NCI-H1092 treated with DMSO at 0.1 percent for 48 hours (cell line): ENCODE measurements at regions not wholly inside any gene's neighbourhood (a gene's known extent, or its start where the extent isn't known, plus 50 kb on each side); places are given as distances from the start of the nearest gene placed in this dataset.

Source experiments
- DNase-seq: peaks from one replicate; lab custom pipeline; 2025; lab: John Stamatoyannopoulos, UW

DNA sequence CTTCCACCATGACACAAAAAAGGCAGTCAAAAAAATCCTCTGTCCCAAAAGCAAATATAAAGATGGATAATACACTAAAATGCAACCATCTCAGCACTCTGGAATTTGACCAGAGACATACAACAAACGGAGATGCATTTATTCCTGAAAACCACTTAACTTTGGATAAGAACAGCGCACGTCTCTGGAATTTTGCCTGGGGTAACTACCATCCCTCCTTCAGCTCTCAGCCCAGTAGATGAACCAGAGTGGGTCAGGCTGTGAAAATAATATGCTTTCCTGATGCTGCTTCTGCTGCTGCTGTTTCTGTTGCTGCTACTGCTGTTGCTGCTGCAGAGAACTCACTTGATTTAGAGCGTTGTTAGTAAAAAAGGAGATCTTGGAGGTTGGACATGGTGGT lies 133.8 kb upstream of the ACVR2A start:
- DNase-seq = no peak

DNA sequence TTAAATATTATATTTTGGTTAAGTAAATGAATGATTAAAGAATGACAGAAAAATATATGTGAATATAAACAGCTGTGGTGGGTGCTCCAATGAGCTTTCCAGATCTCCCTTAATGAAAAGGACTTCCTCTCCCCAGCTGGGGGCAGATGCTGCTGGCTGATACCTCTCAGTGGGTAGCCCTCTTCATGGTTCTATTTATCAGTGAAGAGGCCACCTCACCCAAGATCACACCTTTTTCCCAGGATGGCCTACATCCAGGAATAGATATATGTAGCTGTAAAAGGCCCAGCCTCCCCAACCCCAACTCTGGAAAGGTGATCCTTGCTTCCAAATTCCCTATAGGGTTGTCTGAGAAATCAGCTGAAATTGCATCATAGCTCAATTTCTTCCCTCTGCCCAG lies 135.2 kb upstream of the ACVR2A start:
- no peak for DNase-seq

DNA sequence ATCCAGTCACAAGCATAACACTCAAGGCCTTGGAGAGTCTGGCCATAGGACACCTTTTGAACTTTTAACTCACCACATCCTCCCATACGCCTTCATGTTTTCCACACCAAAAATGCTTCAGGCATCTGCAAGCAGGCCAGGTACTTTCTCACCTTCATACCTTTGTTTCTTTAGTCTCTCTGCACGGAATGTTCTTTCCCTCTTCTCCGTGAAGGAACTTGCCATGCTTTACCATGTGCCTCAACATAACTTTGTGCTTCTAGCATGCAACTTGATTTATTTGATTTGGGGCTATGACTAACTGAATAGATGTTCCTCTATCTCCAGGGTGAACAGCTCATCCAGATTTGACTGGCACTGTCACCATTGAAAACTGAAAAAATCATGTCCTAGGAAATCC lies 141.7 kb upstream of the ACVR2A start:
- DNase-seq = no peak

DNA sequence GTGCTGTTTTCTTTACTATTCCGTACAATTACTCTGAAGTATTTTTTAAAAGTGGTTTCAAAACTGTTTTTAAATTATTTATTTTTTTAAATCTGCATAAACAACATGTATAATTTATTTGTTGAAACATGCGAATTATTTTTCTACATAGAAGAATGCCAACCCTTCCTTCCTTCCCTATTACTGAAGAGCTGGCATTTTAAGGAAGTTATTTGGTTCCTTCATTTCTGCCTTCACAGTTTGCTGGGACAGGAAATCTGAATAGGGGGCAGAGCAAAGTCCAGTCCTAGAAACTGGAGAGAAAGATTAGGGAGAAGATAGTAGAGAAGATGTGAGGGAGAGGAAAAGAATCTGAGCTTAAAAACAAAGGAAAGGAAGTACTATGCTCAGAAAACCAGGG lies 146.7 kb upstream of the ACVR2A start:
- DNase-seq = no peak

DNA sequence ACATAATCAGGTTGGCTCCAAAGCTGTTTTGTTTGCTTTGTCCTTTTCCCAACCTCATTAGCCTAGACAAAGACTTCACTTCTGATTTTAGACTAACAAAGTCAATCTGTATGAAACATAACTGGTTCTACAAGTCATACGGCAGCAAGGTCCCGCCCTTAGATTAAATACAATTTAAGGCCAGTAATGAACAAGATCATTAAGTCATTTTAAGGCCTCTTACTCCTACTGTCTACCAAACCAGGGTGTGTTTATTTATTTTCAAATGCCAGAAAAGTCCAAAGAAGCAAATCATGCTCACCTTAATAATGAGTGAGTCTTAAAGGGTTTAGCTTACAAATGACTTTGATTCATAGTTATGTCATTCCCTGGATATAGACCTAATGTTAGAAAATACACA lies 148.4 kb upstream of the ACVR2A start:
- no peak for DNase-seq

DNA sequence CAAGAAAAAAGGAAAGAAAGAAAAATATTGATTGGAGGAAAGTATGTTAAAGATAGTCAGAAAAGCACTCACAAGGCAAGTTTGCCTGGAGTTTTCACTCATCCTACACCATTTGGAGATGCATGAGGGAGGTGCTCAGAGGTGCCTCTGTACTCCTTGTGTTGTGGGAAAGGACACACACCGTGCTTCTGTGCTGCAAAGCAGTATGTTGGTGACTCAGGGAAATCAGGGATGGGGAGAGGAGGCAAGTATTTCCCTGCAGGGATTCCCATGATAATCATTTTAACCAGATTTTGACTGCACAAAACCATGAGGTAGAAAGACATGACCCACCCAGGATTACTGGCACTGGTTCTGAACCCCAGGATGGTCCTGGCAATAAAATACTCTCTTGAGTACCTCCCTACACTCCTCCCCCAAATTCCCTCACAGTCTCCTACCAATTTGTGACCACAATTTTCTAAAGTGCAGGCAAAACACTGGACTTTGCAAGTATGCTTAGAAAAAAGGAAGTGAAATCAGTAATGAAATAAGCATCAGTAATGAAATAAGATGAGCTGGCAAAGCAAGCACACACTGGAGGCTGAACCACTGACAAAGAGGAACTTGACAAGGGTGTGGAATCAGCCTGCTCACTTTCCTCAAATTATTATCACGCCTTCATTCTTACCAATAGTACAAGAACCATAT lies 155.5 kb upstream of the ACVR2A start:
- no peak for DNase-seq

DNA sequence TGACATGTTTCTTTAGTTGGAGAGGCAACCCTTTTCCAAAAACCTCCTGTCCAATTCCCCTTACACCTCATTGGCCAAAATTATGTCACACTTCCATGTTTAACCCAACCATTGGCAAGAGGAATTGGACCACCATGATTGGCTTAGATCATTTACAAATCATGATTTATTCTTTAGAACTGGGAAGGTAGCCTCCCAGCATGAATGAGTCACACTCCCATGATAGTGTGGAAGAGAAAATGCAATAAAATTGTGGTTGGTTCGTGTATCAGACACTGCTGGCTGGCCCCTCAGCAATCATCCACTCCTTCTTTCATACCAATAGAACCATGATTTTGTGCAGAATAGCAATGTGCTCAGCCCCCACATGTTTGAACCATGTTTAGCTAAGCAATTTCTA lies 156.6 kb upstream of the ACVR2A start:
- DNase-seq = no peak

DNA sequence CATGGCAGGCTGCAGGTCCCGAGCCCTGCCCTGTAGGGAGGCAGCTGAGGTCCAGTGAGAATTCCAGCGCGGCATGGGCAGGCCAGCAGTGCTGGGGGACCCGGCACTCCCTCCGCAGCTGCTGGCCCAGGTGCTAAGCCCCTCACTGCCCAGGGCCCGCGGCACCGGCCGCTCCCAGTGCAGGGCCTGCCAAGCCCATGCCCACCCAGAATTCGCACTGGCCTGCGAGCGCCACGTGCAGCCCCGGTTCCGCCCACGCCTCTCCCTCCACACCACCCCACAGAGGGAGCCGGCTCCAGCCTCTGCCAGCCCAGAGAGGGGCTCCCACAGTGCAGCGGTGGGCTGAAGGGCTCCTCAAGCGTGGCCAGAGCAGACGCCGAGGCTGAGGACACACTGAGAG lies 158.5 kb upstream of the ACVR2A start:
- no peak for DNase-seq

DNA sequence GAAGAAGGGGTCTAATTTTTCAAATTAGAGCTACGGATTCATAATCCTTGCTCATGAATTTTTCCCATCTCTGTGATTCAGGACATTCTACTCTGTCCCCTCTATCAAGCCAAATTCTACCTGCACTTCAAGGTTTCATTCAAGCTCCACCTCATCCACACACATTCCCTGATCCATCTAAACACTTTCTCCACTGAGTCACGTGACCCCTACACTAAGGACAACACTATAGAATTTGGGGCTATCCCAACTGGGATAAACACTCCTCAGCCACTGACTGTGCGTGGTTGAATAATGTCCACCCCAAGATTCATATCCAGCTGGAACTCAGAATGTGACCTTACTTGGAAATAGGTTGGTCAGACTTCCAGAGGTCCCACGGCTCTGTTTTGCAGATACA lies 159.9 kb upstream of the ACVR2A start:
- DNase-seq = no peak

DNA sequence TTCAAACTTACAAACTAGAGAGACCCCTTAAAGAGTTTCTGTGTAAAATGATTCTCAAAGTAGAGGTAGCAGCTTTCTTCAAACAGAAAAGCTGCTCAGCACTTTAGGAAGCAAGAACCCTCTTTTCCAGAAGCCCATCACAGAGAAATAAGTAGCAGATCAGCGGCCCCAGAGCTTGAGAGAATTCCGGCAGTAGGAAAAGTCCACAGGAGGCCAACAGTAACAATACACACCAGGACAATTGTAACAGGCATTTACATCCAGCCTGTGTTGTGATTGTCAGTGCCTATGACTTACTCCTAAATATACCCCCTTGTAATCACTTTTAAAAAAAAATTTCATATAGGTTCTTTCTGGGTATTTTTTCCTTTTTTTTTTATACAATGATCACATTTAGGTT lies 161.4 kb upstream of the ACVR2A start:
- DNase-seq = no peak

DNA sequence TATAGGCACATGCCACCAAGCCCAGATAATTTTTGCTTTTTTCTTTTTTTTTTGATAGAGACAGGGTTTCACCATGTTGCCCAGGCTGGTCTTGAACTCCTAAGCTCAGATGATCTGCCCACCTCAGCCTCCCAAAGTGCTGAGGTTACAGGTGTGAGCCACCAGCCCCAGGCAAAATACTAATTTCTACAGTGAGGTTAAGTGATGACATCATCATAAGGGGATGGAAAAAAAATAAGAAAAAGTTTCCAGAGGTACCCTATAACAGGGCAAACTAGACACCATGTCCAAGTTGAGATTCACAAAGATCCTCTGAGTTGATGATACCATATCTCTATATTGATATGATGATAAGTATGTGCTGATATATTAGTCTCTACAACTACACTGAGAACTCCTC lies 163.7 kb upstream of the ACVR2A start:
- no peak for DNase-seq

DNA sequence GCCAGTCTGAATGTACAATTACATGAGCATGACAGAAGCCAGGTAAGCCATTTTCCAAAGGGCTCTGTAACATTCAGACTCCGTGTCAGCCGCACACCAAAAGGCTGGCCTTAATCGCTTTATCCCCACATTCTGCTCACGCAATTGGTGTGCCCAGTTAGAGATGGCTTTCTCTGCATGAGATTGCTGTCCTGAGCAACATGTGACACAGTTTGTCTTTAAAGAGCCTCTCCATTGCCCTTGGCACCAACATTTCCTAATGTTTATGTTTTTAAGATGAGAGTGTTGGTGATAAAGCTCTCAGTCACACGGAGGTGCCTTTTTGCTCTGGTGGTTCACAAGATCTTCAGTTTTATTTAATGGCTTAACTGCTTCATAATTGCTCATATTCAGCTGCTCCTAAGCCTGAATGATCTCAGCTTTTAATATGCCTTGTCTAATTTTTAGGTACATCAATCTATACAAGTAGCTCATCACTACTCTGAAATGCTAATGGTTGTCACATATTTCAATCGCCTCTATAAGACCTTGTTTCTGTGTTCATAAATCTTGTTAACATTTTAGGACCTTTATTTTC lies 164.8 kb upstream of the ACVR2A start:
- peak; percentile 87 for DNase-seq

DNA sequence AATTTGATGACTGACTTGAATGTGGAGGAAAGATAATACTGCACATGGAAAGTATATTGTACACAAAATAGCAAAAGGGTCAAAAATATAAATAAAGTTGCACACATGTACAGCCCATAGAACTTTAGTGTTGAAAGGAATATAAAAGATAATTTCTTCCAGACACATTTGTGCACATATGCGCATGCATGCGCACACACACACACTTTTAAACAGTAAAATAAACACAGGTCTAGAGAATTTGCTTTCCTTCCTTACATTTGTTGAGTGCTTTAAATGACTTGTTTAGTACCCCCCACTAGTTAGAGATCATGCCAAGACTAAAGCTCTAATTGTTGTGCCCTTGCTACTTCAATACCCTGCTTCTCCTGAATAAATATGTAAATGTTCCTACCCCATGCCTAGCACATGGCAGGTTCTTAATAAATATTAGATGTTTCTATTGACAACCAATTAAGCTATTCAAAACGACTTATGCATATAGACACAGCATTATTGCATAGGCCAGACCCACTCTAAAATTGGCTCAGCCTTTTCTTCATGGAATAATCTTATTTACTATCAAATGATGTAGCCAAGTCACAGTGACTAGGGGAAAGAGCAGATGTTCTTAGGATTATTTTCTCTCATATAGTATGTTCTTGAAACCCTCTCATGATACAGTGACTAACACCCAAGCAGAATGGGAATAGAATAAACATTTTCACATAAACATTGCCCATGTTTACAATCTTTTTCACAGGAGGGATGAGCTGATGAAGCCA lies 165.5 kb upstream of the ACVR2A start:
- DNase-seq = peak; percentile 87

DNA sequence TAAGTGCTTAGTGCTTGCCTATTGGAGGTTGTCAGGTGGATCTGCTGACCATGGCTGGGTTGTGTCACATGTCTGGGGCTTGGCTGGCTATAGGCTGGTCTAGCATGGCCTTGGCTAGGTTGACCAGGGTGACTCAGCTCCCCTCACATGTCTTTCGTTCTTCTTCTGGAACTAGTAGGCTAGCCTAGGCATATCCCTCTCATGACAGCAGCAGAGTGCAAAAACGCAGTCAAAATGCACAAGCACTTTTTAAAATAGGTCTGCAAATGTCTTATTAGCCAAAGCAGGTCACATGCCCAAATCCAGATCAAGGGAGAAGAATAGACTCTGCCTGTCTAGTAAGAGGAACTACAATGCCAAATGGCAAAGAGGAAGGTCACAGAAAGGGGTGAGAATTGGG lies 179.7 kb upstream of the ACVR2A start:
- no peak for DNase-seq

DNA sequence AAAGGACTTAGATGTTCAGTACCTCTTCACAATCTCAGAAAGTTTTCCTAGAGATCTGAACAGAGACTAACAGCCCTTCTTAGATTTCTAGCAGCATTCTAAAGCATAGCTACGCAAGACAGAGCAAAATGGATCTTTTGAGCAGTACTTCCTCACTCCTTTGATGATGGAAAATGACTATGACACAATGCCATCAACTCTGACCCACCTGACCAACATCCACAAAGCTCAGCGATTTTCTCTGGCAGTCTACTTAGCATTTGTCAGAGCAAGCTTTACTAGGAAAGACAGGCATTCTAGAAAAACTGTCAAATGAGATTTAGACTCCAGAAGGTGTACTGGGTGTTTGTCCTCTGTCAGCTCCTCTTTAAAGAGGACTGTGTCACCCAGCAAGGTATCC lies 180.9 kb upstream of the ACVR2A start:
- DNase-seq = no peak

DNA sequence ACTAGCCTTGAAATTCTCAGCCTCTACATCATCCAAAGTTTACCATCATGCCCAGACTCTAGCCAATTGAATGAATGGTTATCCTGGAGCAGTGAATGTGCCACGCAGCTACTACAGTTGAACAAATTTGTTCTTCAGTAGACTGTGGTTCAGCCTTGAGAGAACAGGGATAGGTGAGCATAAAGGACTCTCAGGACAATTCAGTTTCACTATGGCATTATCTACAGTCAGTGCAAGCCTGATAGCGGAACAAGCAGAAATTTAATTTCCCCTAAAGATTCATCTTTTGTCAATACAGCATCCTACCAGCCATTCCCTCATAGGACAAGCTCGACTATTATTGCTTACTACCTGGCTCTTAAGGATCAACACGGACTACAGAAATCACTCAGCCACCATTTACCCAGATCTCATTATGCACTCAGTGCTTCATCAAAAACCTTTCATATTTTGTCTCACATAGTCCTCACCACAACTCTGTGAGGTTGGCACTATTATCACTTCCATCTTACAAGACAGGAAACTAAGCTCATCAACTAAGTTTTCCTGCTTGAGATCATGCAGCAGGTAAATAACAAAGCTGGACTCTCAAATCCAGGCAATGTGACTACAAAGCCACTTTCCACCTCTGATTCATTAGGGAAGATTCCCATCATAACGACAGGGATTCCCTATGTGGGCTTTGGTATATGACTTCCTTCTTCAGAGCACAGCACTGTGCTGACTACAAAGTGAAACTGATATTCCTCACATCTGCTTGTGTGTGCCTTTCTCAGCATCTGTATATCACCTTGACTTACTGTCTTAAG lies 181.5 kb upstream of the ACVR2A start:
- DNase-seq = no peak

DNA sequence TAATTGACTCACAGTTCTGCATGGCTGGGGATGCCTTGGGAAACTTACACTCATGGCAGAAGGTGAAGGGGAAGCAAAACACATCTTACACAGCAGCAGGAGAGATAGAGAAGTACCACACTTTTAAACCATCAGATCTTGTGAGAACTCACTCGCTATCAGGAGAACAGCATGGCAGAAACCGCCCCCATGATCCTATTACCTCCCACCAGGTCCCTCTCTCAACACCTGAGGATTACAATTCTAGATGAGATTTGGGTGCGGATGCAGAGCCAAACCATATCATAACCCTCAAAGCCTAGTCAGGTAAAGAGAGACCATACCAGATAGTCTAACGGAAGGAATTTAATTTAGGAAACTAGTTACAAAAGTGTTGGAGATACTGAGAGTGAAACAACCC lies 182.6 kb upstream of the ACVR2A start:
- DNase-seq = no peak

DNA sequence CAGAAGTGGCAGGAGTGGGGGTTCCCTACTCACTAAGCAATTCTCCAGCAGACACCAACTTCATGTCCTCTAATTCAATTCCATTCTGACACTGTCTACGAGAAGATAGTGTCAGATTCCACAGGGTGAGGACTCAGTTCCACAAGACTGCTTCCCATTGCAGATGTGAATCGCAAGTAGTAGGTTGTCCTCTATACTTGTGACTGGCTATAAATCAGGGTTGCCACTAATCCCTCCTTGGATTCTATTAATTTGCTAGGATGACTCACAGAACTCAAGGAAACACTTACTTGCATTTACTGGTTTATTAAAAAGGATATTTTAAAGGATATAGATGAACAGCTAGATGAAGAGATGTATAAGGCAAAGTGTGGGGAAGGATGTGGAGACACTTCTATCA lies 184.1 kb upstream of the ACVR2A start:
- DNase-seq = no peak

DNA sequence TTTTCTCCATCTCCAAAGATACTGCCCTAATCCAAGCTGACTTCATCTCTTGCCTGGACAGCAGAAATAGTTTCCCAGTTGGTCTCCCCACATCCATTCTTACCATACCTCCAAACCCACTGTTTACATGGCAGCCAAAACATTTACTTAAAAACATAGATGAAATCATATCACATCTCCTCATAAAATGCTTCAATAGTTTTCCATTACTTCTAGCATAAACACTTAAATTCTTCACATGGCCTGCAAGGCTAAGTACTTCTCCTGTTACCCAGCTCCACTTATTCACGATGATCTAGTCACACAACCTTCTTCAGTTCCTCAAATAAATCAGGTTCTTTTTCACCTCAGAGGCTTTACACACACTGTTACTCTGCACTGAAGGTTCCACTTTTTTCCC lies 185.8 kb upstream of the ACVR2A start:
- DNase-seq = no peak

DNA sequence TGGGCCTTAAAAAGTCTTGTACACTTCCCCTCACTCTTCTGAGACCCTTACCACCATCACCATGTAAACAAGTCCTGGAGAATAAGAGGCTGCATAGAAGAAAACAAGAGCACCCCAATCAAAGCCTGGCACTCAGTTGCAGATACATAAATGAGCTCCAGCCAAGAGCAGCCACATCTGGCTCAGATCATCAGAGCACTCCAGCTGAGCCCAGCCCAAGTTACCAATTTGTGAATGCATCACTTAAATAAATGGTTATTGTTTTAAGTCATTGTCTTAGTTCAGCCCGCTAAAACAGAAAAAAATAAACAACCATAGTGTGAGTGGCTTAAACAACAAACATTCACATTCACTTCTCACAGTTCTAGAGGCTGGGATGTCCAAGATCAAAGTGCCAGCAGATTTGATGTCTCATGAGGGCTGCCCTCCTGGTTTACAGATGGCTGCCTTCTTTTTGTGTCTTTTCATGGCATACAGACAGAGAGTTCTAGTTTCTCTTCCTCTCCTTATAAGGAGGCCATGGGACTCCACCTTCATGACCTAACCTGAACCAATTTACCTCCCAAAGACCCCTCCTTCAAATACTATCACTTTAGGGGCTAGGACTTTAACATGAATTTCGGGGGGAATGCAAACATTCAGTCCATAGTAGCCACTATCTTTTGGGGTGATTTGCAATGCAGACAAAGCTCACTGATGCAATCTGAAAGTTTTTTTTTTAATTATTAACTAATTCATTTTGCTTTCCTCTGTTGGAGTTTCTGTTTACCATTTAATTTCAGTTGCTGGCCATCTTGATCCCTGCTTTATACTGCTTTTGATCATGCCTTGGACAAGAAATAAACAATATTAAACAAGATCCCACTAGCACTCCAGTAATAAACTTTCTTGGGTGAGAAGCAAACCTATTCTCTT lies 187.5 kb upstream of the ACVR2A start:
- no peak for DNase-seq

DNA sequence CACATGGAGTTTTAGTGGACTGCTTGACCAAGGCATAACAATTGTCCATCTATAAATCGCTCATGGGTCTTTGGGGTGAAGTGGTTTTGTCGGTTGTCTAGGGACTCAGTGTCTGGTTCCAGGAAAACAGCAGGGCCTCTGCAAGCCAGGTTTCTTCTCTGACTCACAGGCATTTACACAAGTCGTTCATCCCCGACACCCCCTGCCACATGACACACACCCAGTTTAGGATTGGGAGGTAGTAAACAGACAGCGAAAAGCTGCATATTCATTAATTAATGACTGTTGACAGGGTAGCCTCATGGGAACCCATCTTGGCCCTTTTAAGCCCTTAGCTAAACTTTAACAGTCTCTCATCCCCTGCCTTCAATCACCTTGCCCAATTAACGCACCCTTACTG lies 194.8 kb upstream of the ACVR2A start:
- no peak for DNase-seq

DNA sequence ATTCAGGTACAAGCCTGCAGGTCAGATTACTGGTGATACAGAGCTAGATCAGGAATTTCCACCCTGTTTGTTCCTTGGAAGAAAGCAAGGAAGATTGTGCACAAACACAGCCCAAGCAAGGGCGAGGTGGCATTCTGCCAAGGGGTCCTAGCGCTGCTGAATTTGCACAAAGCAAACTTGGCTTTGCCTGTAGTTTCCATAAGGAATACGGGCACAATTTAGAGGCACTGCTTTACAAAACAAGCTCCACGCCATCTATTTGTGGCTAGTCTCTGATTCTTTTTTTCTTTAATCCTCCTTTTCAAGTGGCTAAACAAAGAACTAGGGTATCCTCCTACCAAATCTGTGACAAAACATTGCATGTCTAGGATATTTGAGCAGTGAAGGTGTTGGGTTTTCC lies 195.5 kb upstream of the ACVR2A start:
- DNase-seq = no peak
